Activated T-cell treated with anti-CD3 and anti-CD28 coated beads, Interleukin-2, amount 50 U/mL, for 48 hours (primary cell): ENCODE measurements at regions not wholly inside any gene's neighbourhood (a gene's known extent, or its start where the extent isn't known, plus 50 kb on each side); places are given as distances from the start of the nearest gene placed in this dataset.

Experiments used
- DNase-seq, 2 experiments: peaks; one replicate each; pipeline ENCODE4 v3.0.0-alpha.2; 2020

GRCh38 chr13:109669956-109670355 is 116.4 kb downstream of the IRS2 start:
- no peak for DNase-seq

DNA sequence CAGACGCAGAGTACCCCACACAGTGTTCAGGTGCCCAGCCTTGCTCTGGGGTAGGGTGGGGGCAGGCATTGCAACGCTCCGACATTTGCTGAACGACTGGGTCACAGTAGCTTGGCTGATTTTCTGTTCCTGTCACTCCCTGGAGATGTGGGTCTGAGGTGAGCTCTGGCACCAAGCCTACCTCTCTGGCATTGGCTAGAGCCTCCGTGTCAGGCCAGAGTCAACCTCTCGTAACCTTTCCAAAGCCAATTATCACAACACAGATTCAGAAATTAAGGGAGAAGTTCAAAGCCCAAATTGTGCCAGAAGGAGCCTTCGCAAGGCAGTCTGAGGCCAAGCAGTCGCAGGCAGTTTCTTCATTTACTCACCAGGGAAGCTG is 117.2 kb downstream of the IRS2 start:
- DNase-seq: no peak

GRCh38 chr13:109668433-109669233 is 117.8 kb downstream of the IRS2 start:
- DNase-seq: no peak

DNA sequence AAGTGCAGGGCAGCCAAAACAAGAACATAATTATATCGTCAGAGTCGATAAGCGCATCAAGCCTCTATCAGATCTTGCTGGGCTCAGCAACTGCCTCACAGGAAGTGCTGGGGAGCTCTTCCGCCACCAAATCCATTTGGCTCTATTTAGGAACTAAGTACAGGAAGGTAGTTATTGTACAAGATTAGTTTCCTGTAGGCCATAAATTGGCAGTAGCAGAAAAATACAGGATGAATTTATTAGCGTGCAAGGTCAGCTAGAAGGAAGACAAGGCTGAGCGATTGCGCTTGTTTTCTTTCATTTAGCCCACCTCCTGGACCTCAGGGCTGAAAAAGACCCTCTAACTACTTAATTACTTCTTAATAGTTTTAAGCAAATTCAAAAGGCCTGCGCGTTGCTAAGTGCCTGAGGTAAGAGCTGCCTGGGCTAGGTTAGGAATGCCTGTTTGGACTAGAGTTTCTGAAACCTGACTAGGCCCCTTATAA is 118.5 kb downstream of the IRS2 start:
- no peak for DNase-seq

- no peak for DNase-seq
Observed at GRCh38 chr13:109667056-109667455, 119.3 kb downstream of the IRS2 start.

DNA sequence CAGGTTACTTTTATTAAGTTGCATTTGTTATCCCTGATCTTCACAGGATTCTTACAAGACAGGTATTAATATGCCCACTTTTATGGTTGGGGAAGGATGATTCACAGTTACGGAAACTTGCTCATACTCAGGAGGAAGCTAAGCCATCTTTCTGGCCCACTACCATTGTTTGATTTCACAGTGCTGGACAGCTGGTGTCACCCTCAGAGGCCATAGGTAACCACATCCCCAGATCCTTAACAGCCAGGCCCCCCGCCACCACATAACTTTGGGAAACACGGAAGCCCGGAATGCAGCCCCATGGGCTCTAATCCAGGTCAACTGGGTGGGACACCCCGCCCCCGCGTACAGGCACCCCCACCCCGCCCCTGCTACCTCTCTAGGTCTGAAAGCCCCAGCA is 119.7 kb downstream of the IRS2 start:
- DNase-seq: no peak

- no peak for DNase-seq
Observed at GRCh38 chr13:109665781-109666249, 120.6 kb downstream of the IRS2 start.

DNA sequence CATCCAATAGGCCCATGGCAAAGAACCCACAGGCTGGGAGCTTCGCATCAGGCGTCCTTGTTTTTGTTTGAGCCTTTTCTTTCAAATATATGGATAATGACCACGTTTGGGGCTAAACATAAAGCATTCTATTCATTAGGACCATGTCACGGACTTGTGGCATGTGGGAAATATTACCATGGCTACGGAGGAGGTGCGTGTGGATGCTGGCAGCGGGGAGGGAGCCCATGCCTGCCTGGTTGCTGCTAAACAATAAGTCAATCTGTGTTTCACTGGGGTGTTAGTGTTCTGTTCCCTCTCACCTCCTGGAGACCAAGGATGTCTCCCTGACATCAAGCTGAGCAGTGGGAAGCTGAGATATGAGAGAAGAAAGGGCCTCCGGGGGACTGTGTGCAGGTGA is 121.1 kb downstream of the IRS2 start:
- no peak for DNase-seq

DNA sequence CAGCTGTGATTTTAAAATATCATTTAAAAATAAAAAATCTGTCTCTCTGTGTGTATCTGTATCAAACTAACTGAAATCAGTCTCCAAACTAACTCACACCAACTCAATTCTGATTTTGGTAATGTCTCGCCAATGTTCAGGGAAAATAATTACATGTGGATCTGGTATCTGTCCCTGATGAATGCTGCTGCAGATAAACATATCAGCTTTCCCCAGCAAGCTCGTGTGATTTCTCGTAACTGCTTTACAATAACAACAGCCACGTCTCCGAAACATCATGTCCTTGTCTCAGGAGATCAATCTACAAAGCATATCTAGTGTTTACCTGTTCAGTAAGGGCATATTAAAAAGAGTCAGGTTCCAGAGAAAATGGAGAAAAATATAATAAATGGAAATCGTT is 129.0 kb downstream of the IRS2 start:
- DNase-seq: no peak

DNA sequence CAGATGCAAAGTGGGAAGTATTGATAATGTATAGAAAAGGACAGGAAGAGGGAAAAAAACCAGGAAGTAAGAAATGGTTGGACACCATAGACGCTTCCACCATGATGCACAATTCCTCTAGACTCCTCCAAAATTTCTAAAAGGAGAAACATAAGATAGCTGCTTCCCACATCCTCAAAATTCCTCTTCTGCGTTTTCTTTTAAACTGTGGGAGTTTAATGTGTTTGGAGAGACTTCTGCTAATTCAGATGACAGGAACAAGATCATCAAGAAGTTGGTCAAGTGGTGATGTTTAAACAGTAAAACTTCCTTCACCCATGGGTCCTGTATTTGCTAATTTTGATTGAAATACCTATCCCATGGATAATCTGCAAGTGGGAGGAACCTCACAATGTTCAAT is 130.2 kb downstream of the IRS2 start:
- DNase-seq: no peak

DNA sequence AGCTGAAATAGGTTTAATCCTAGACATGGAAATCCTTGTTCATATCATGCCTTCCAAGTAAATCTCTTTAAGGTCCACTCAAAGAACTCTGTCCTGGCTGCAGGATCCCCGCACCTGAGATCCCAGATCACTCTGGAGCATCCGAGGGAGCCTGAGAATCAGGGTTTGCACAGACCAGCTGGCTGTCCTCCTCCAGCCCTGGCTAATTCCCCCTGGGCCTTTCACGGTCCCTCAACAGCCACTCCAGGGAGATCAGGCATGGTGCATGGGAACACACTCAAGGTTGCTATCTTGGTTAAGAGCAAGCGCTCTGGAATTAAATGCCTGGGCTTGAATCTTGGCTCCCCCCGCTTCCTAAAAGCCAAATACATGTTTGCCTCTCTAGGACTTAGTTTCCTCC is 130.8 kb downstream of the IRS2 start:
- no peak for DNase-seq

DNA sequence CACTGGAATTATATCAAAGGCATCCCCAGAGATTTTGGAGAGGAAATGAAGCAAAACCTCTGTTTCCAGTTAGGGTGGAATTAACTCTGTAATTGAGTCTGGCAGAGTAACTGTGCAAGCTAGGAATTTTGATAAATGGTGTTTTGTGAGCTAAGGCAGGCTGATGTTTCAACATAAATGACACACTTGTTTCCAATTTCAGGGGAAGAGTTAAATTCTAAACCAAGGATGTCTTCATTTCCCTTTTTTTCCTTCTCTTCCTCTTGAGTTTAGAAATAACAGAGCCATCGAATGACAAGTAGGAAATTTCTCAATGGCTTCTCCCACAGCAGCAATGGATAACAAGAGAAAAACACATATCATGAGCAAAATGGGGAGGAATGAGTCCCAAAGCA is 131.2 kb downstream of the IRS2 start:
- no peak for DNase-seq

GRCh38 chr13:109654341-109655205 is 131.8 kb downstream of the IRS2 start:
- DNase-seq: no peak

GRCh38 chr13:109652531-109652930 is 133.9 kb downstream of the IRS2 start:
- no peak for DNase-seq

DNA sequence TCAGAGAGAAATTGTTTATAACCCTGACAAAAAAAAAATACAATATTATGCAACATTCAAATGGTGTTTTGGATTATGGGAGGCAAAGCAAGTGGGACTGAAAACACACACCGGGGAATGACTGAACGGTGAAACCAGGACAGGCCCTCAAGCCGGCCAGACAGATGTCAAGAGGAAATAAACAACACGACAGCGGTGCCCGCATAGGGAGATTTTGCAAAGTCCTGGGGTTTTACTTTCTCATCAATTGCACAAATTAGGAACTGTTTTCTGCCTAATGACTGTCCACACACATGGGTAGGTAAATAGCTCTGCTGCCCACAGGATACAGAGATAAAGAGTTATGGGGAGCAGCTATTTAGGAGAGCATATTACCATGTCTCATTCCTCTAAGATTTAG is 134.5 kb downstream of the IRS2 start:
- no peak for DNase-seq

DNA sequence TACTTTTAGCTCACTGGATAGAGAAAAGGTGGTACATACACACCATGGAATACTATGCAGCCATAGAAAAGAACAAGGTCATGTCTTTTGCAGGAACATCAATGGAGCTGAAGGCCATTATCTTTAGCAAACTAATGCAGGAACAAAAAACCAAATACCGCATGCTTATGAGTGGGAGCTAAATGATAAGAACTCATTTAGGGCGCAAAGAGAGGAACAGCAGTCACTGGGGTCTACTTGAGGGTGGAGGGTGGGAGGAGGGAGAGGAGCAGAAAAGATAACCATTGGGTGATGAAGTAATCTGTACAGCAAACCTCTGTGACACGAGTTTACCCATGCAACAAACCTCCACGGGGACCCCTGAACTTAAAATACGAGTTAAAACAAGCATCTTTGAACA is 135.1 kb downstream of the IRS2 start:
- DNase-seq: no peak

DNA sequence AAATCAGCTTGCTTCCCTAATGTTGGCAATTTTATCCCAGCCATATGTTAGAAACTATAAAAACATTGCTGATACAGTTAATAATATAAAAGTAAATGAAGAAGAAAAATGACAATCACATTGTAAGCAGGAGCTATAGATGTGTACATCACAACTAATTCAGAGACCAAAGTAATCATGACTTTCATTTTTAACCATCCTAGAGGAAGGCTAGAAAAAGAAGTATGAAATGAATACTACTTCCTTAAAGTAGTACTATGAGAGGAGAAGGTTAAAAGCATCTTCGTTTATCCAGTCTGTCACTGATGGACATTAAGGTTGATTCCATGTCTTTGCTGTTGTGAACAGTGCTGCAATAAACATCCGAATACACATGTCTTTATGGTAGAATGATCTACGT is 135.5 kb downstream of the IRS2 start:
- no peak for DNase-seq

DNA sequence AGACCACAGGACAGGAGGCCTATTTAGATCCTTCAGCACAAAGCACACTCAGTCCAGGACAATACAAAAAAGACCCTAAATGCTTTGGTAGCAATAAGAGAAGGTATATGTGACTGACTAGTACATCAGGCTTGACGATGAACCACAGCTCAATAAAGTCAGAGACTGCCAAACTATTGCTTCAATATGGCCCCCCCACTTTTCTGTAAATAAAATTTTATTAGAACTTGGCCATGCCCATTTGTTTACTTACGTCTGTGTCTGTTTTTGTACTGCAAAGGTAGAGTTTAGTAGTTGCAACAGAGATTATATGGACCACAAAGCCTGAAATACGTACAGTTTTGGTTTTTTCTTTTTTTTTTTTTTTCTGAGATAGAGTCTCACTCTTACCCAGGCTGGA is 136.7 kb downstream of the IRS2 start:
- DNase-seq: no peak

- no peak for DNase-seq
Observed at GRCh38 chr13:109647699-109648098, 138.7 kb downstream of the IRS2 start.

- DNase-seq: no peak
Observed at GRCh38 chr13:109647053-109647452, 139.3 kb downstream of the IRS2 start.

DNA sequence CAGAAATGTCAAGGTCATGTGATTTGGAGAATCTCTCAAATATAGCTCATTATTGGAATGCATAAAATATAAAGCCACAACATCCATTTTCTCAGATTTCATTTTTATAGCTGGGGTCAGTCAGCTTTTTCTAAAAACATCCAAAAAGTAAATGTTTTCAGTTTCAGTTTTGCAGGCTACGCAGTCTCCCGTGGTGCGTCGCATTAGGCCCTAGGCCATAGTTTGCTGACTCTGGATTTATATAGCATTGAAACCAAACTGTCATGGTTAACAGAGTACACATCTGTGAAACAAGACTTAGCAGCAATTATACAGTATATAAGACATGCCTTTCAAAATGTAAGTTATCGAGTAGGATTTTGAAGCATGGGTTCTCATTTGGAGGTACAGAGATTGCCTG is 140.0 kb downstream of the IRS2 start:
- no peak for DNase-seq

DNA sequence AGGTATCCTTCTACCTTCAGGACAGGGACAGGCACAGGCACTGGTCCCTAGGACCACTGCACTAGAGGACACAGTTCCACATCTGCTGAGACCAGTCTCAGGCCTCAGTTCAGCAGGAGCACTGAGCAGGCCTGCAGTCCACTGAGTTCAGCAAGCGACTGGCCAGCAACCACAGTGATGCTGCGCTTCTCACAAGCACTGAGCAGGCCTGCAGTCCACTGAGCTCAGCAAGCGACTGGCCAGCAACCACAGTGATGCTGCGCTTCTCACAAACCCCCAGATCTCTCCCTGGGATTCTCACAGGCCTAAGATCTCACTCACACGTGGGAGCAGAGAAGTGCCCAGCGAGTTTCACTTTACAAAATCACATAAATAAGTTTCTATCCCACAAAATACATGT is 140.6 kb downstream of the IRS2 start:
- no peak for DNase-seq

DNA sequence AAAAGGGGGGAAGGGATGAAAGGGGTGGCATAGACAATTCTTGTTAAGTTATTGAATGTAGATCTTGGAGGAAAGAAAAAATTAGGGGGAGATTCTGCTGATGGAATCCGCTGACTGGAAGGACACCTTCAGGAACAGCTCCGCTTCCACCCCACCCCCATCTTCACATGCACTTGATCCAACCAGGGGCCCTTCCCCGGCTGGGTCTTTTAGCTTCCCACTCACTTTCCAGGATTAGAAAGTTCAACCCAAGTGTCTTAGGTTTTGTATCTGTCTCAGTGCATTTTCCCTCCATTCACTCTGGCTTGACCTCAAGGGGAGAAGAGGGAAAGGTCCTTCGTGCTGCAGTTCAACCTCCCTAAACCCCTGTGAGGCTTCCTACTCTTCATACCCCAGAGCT is 141.4 kb downstream of the IRS2 start:
- no peak for DNase-seq
